ENCODE measurements at regions not wholly inside any gene's neighbourhood (a gene's known extent, or its start where the extent isn't known, plus 50 kb on each side); places are given as distances from the start of the nearest gene placed in this dataset.

GRCh38 chr12:85352016-85352415 lies 72.0 kb downstream of the ALX1 start:
- DNase-seq: no peak

GRCh38 chr12:85356596-85357385 lies 76.8 kb downstream of the ALX1 start:
- DNase-seq: no peak

- DNase-seq: no peak
These were observed 77.6 kb downstream of the ALX1 start for GRCh38 chr12:85357609-85358008.

- no peak for DNase-seq
These were observed 78.7 kb downstream of the ALX1 start for GRCh38 chr12:85358715-85359114.

GRCh38 chr12:85363382-85364190 lies 83.6 kb downstream of the ALX1 start:
- no peak for DNase-seq

- DNase-seq: no peak
These were observed 87.9 kb downstream of the ALX1 start for GRCh38 chr12:85367936-85368335.

GRCh38 chr12:85369365-85370154 lies 89.5 kb downstream of the ALX1 start:
- DNase-seq: no peak

GRCh38 chr12:85373045-85373444 lies 93.0 kb downstream of the ALX1 start:
- DNase-seq: no peak

- DNase-seq: no peak
These were observed 95.0 kb downstream of the ALX1 start for GRCh38 chr12:85374981-85375380.

GRCh38 chr12:85385406-85385805 lies 105.4 kb downstream of the ALX1 start:
- no peak for DNase-seq

- no peak for DNase-seq
These were observed 110.2 kb downstream of the ALX1 start for GRCh38 chr12:85390266-85390665.

- DNase-seq: no peak
These were observed 112.5 kb downstream of the ALX1 start for GRCh38 chr12:85392508-85392907.

- no peak for DNase-seq
These were observed 113.6 kb downstream of the ALX1 start for GRCh38 chr12:85393606-85394005.

GRCh38 chr12:85394065-85394464 lies 114.0 kb downstream of the ALX1 start:
- no peak for DNase-seq

- DNase-seq: no peak
These were observed 114.8 kb downstream of the ALX1 start for GRCh38 chr12:85394809-85395208.

GRCh38 chr12:85405262-85405661 lies 125.2 kb downstream of the ALX1 start:
- DNase-seq: no peak

- no peak for DNase-seq
These were observed 125.9 kb downstream of the ALX1 start for GRCh38 chr12:85405781-85406522.

- DNase-seq: no peak
These were observed 133.2 kb downstream of the ALX1 start for GRCh38 chr12:85413266-85413665.

- no peak for DNase-seq
These were observed 142.7 kb downstream of the ALX1 start for GRCh38 chr12:85422762-85423161.

- no peak for DNase-seq
These were observed 143.9 kb downstream of the ALX1 start for GRCh38 chr12:85423947-85424346.

Measured in anterior cingulate cortex (tissue), 58 donors.